T47D (cell line): ENCODE measurements at regions not wholly inside any gene's neighbourhood (a gene's known extent, or its start where the extent isn't known, plus 50 kb on each side); places are given as distances from the start of the nearest gene placed in this dataset.

Experiments used
- DNase-seq, 2 experiments: peaks; one replicate each; pipeline versions ENCODE4 v3.0.0 to v3.0.0-alpha.2; 2011 to 2012; ENCODE audit warnings: low read depth in 1 of 2, low spot score in 1 of 2
- JUND ChIP-seq: IDR thresholded peaks from 2 replicates; pipeline ENCODE4 v1.6.1; 2012; ENCODE audit warnings: low read depth
- in situ Hi-C: cut with HindIII; loops from 2 replicates; pipeline ENCODE4 v1.10.0; 2016; ENCODE audit warnings: low sequenced_read_pairs, low pct_unique_long_range_greater_than_20kb

- in situ Hi-C loops = no loop called here
- TF ChIP-seq JUND = no peak
- DNase-seq = no peak
Observed at GRCh38 chr13:65843314-65843731, 1386.8 kb downstream of the PCDH9 start.

GRCh38 chr13:65841156-65841555 is 1389.0 kb downstream of the PCDH9 start:
- in situ Hi-C loops = no loop called here
- DNase-seq = no peak
- TF ChIP-seq JUND = no peak

- DNase-seq = no peak
- no peak for TF ChIP-seq JUND
- in situ Hi-C loops = no loop called here
Observed at GRCh38 chr13:65836066-65836465, 1394.1 kb downstream of the PCDH9 start.

GRCh38 chr13:65834897-65835296 is 1395.2 kb downstream of the PCDH9 start:
- TF ChIP-seq JUND = no peak
- in situ Hi-C loops = no loop called here
- DNase-seq = no peak

- in situ Hi-C loops = no loop called here
- DNase-seq = no peak
- TF ChIP-seq JUND = no peak
Observed at GRCh38 chr13:65830411-65831205, 1399.5 kb downstream of the PCDH9 start.

- DNase-seq = no peak
- no peak for TF ChIP-seq JUND
- in situ Hi-C loops = no loop called here
Observed at GRCh38 chr13:65829241-65830008, 1400.7 kb downstream of the PCDH9 start.

GRCh38 chr13:65826657-65827056 is 1403.5 kb downstream of the PCDH9 start:
- in situ Hi-C loops = no loop called here
- no peak for TF ChIP-seq JUND
- no peak for DNase-seq

GRCh38 chr13:65825039-65825438 is 1405.1 kb downstream of the PCDH9 start:
- DNase-seq = no peak
- in situ Hi-C loops = no loop called here
- TF ChIP-seq JUND = no peak

GRCh38 chr13:65808061-65808460 is 1422.1 kb downstream of the PCDH9 start:
- no peak for TF ChIP-seq JUND
- in situ Hi-C loops = no loop called here
- no peak for DNase-seq

- in situ Hi-C loops = no loop called here
- no peak for TF ChIP-seq JUND
- DNase-seq = no peak
Observed at GRCh38 chr13:65803530-65804392, 1426.4 kb downstream of the PCDH9 start.

- DNase-seq = no peak
- in situ Hi-C loops = no loop called here
- TF ChIP-seq JUND = no peak
Observed at GRCh38 chr13:65789815-65790214, 1440.3 kb downstream of the PCDH9 start.

GRCh38 chr13:65787082-65787481 is 1443.1 kb downstream of the PCDH9 start:
- DNase-seq = no peak
- no peak for TF ChIP-seq JUND
- in situ Hi-C loops = no loop called here
